ENCODE measurements at regions not wholly inside any gene's neighbourhood (a gene's known extent, or its start where the extent isn't known, plus 50 kb on each side); places are given as distances from the start of the nearest gene placed in this dataset.

DNA sequence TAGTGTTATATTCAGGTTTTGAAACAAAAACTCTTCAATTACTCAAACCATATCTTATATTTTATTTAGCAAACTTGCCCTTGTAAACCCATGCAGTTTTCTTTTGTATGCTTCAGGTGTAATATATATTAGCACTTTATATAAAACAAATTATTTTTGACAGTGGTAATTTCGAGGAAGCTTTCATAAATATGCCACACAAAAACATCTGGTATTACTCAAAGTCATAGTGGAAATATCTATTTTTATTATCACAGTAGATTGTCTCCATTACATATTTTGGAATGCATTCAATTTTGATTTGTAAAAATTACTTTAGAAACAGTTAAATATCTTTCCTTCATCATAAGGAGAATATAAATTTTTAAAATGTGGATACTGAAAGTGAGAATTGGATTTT, 89.1 kb upstream of the FIBIN start:
- Histone ChIP-seq H3K56ac (ENCODE audit: insufficient read length, low read depth, low read length) (no peak overlapping the region), H3K4me2 (ENCODE audit: insufficient read depth, insufficient read length, low read length) (no peak overlapping the region)

More for the DNA sequence above, 89.1 kb upstream of the FIBIN start:
- Histone ChIP-seq H3T11ph (ENCODE audit: low read length) (no peak overlapping the region), H4K20me1 (ENCODE audit: control insufficient read depth, insufficient read depth, insufficient read length) (no peaks in the 10 kb centered on the region), H3K23ac (ENCODE audit: insufficient read length, low read depth, low read length) (no peak overlapping the region), H4K91ac (ENCODE audit: insufficient read length, low read depth, low read length) (no peak overlapping the region), H3K79me2 (ENCODE audit: insufficient read depth, low read length) (no peaks in the 10 kb centered on the region), H4K5ac (ENCODE audit: insufficient read length, low read depth, low read length) (no peak overlapping the region), H3K18ac (ENCODE audit: insufficient read length, low read depth, low read length) (no peak overlapping the region), H2BK20ac (ENCODE audit: low read depth, low read length, poor library complexity, severe bottlenecking) (no peak overlapping the region), H2BK15ac (ENCODE audit: low read depth, low read length) (no peak overlapping the region), H2BK12ac (ENCODE audit: insufficient read length, low read depth, low read length) (no peak overlapping the region), H2BK5ac (ENCODE audit: insufficient read length, low read length) (no peak overlapping the region), H3K27ac (ENCODE audit: insufficient read length, low read depth, low read length) (no peak overlapping the region), H2AK5ac (ENCODE audit: insufficient read length, low read length) (no peak overlapping the region), H3K9me3 (ENCODE audit: control insufficient read depth, low read depth, low read length) (no peaks in the 10 kb centered on the region), H3K79me1 (ENCODE audit: insufficient read depth, low read depth, low read length, poor library complexity, severe bottlenecking) (no peaks in the 10 kb centered on the region), H3K27me3 (ENCODE audit: insufficient read depth, low read length) (no peaks in the 10 kb centered on the region), H3K23me2 (ENCODE audit: insufficient read length, low read depth, low read length, poor library complexity, severe bottlenecking) (no peaks in the 10 kb centered on the region), H3K4me1 (ENCODE audit: insufficient read depth, low read length) (no peaks in the 10 kb centered on the region), H2BK120ac (ENCODE audit: low read depth, low read length, poor library complexity, severe bottlenecking) (no peak overlapping the region), H3K14ac (ENCODE audit: insufficient read depth, low read length) (no peak overlapping the region), H4K8ac (replicated peaks; ENCODE audit: insufficient read length, low read depth, low read length) (no peak overlapping the region), H2AFZ (ENCODE audit: low read length) (no peak overlapping the region), H3K9ac (ENCODE audit: extremely low read depth, insufficient read length, low read length) (no peak overlapping the region), H3K4ac (ENCODE audit: low read depth, low read length) (no peak overlapping the region)
- no CpG with 5 or more reads among the region's 1 CpG for WGBS (ENCODE audit: extremely low coverage, insufficient read length, low lambda C conversion rate)
- Mint-ChIP-seq H3K9me3 (no peaks in the 10 kb centered on the region), H3K27me3 (ENCODE audit: low read depth) (no peaks in the 10 kb centered on the region), H3K36me3 (ENCODE audit: insufficient read depth in 1 of 3, low read depth in 3 of 3) (no peaks in the 10 kb centered on the region), H3K4me3 (no peak overlapping the region), H3K27ac (no peak overlapping the region), H3K4me1 (peaks cover 18 to 24% of the 10 kb centered on the region in 2 experiments)
- DNase-seq = no peak
- TF ChIP-seq, protein P1, sequence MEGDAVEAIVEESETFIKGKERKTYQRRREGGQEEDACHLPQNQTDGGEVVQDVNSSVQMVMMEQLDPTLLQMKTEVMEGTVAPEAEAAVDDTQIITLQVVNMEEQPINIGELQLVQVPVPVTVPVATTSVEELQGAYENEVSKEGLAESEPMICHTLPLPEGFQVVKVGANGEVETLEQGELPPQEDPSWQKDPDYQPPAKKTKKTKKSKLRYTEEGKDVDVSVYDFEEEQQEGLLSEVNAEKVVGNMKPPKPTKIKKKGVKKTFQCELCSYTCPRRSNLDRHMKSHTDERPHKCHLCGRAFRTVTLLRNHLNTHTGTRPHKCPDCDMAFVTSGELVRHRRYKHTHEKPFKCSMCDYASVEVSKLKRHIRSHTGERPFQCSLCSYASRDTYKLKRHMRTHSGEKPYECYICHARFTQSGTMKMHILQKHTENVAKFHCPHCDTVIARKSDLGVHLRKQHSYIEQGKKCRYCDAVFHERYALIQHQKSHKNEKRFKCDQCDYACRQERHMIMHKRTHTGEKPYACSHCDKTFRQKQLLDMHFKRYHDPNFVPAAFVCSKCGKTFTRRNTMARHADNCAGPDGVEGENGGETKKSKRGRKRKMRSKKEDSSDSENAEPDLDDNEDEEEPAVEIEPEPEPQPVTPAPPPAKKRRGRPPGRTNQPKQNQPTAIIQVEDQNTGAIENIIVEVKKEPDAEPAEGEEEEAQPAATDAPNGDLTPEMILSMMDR (conservative IDR thresholded peaks at IDR 0.05) = no peak
